Ascending aorta (tissue), 2 donors: ENCODE measurements at regions not wholly inside any gene's neighbourhood (a gene's known extent, or its start where the extent isn't known, plus 50 kb on each side); places are given as distances from the start of the nearest gene placed in this dataset.

Experiments
- DNase-seq, 2 donors: peaks; one replicate each; pipeline ENCODE4 v3.0.0-alpha.2; 2019; ENCODE audit warnings: low spot score in 2 of 2
- H3K27ac ChIP-seq, 2 donors: fragments of 200-600 bp; sonication (generic); one replicate each; pipeline ENCODE4 v1.5.1; 2016 to 2017; ENCODE audit warnings: mild to moderate bottlenecking in 1 of 2
- H3K27me3 ChIP-seq: fragments of 200-600 bp; sonication (generic); one replicate; pipeline ENCODE4 v1.5.1; 2017
- H3K36me3 ChIP-seq, 2 donors: fragments of 200-600 bp; sonication (generic); one replicate each; pipeline ENCODE4 v1.5.1; 2016
- H3K4me1 ChIP-seq, 2 donors: fragments of 200-600 bp; sonication (generic); one replicate each; pipeline ENCODE4 v1.5.1; 2016 to 2017; ENCODE audit warnings: mild to moderate bottlenecking in 1 of 2
- H3K4me3 ChIP-seq, 2 donors: fragments of 200-600 bp; sonication (generic); one replicate each; pipeline ENCODE4 v1.5.1; 2016 to 2017; ENCODE audit warnings: mild to moderate bottlenecking in 1 of 2
- H3K9me3 ChIP-seq, 2 donors: fragments of 200-600 bp; sonication (generic); one replicate each; pipeline ENCODE4 v1.5.1; 2016
- intact Hi-C: fragments of 100-400 bp; cut with DNase I; formaldehyde crosslinking; loops from one replicate; pipeline ENCODE4 v1.15.1; 2023
- TF ChIP-seq, protein P1 (sequence below), 3 experiments: fragments of 200-600 bp in 2 of 3; fragments of 450-650 bp in 1 of 3; sonication (generic) in 2 of 3; IDR thresholded peaks; one replicate each; pipeline ENCODE4 v1.5.1; 2016 to 2019; ENCODE audit warnings: antibody characterized with exemption in 3 of 3, mild to moderate bottlenecking in 1 of 3, moderate library complexity in 1 of 3

- no peaks in the 10 kb centered on the region for H3K27me3 ChIP-seq
- intact Hi-C loops, result no loop called here
- DNase-seq, result no peak
- peaks cover 0 to 6% of the 10 kb centered on the region in 2 donors for H3K9me3 ChIP-seq
- TF ChIP-seq, protein P1, sequence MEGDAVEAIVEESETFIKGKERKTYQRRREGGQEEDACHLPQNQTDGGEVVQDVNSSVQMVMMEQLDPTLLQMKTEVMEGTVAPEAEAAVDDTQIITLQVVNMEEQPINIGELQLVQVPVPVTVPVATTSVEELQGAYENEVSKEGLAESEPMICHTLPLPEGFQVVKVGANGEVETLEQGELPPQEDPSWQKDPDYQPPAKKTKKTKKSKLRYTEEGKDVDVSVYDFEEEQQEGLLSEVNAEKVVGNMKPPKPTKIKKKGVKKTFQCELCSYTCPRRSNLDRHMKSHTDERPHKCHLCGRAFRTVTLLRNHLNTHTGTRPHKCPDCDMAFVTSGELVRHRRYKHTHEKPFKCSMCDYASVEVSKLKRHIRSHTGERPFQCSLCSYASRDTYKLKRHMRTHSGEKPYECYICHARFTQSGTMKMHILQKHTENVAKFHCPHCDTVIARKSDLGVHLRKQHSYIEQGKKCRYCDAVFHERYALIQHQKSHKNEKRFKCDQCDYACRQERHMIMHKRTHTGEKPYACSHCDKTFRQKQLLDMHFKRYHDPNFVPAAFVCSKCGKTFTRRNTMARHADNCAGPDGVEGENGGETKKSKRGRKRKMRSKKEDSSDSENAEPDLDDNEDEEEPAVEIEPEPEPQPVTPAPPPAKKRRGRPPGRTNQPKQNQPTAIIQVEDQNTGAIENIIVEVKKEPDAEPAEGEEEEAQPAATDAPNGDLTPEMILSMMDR (IDR thresholded peaks at IDR 0.05), result no peak
- H3K4me1 ChIP-seq, result no peaks in the 10 kb centered on the region
- no peaks in the 10 kb centered on the region for H3K36me3 ChIP-seq
- H3K27ac ChIP-seq, result no peak overlapping the region
- H3K4me3 ChIP-seq, result no peak overlapping the region
These were observed 185.8 kb upstream of the RAG2 start for GRCh38 chr11:36783808-36784207.

DNA sequence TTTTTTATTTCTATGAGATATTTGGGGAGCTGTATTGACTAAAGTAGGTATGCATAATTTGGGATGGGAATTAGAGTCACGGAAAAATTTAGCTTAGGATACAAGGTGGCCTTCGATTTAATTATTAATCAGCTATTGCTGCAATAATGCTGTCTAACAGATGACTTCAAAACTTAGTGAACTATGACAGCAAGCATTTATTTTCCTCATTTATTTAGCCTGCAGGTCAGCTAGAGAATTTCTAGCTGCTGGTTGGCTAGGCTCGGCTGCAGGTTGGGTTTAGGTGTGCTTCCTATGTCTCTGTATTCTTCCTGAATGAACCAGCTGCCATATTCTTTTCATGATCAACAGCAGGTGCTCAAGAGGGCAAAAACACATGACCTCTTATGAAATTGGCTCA lies 181.8 kb upstream of the RAG2 start:
- no peaks in the 10 kb centered on the region for H3K36me3 ChIP-seq
- TF ChIP-seq, protein P1 (IDR thresholded peaks at IDR 0.05), result no peak
- no peak overlapping the region for H3K27ac ChIP-seq
- H3K27me3 ChIP-seq, result no peaks in the 10 kb centered on the region
- no peaks in the 10 kb centered on the region for H3K9me3 ChIP-seq
- H3K4me3 ChIP-seq, result no peak overlapping the region
- no peak for DNase-seq
- intact Hi-C loops, result no loop called here
- H3K4me1 ChIP-seq, result no peaks in the 10 kb centered on the region

- H3K27ac ChIP-seq, result no peak overlapping the region
- H3K9me3 ChIP-seq, result no peaks in the 10 kb centered on the region
- no peak for DNase-seq
- intact Hi-C loops, result no loop called here
- H3K4me1 ChIP-seq, result no peaks in the 10 kb centered on the region
- H3K36me3 ChIP-seq, result no peaks in the 10 kb centered on the region
- TF ChIP-seq, protein P1 (IDR thresholded peaks at IDR 0.05), result no peak
- no peaks in the 10 kb centered on the region for H3K27me3 ChIP-seq
- H3K4me3 ChIP-seq, result no peak overlapping the region
These were observed 179.3 kb upstream of the RAG2 start for GRCh38 chr11:36777311-36777710.

DNA sequence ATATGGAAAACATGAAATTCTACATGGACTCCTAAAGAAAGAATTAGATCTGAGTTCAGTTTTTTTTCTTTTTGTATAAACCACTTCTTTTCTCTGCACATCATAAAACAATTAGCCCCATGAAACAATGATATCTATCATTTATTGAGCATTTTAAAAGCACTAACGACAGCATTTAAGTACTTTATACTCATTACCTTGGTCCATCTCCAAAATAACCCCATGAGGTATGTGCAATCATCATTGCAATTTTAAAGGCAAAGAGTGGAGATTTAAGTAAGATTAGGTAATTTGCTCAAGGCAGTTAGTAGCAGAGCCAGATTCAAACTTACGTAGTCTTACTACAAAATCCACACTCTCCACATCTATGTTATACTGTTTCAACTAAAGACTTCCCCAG lies 177.7 kb upstream of the RAG2 start:
- Histone ChIP-seq H3K27ac (no peak overlapping the region), H3K27me3 (no peaks in the 10 kb centered on the region), H3K4me3 (no peak overlapping the region), H3K9me3 (no peaks in the 10 kb centered on the region), H3K36me3 (no peaks in the 10 kb centered on the region), H3K4me1 (no peaks in the 10 kb centered on the region)
- TF ChIP-seq, protein P1 (IDR thresholded peaks at IDR 0.05), result no peak
- intact Hi-C loops, result no loop called here
- no peak for DNase-seq

- TF ChIP-seq, protein P1 (IDR thresholded peaks at IDR 0.05), result no peak
- Histone ChIP-seq H3K36me3 (no peaks in the 10 kb centered on the region), H3K27me3 (no peaks in the 10 kb centered on the region), H3K27ac (no peak overlapping the region), H3K9me3 (no peaks in the 10 kb centered on the region), H3K4me1 (no peaks in the 10 kb centered on the region), H3K4me3 (no peak overlapping the region)
- no peak for DNase-seq
- intact Hi-C loops, result no loop called here
These were observed 177.1 kb upstream of the RAG2 start for GRCh38 chr11:36775130-36775529.

DNA sequence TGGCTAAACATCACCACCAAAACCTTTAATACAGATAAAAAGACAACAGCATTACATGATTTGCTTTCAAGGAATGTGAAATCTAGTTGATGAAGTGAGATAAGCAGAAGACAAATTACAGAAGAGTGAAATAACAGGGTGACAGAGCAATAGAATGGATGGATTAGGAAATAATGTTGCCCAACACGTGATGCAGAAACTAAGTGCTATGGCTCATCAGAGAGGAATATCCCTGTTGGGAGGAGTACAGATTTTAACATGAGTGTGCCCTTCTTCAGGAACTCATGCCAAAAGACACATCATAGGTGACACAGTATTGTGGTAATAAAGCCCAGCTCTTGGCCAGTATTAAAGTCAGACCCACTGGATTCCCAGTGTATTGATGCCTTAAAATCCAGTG lies 176.6 kb upstream of the RAG2 start:
- Histone ChIP-seq H3K36me3 (no peaks in the 10 kb centered on the region), H3K27me3 (no peaks in the 10 kb centered on the region), H3K27ac (no peak overlapping the region), H3K9me3 (no peaks in the 10 kb centered on the region), H3K4me3 (no peak overlapping the region), H3K4me1 (no peaks in the 10 kb centered on the region)
- no peak for DNase-seq
- TF ChIP-seq, protein P1 (IDR thresholded peaks at IDR 0.05), result no peak
- intact Hi-C loops, result no loop called here
